Liver (tissue), 3 donors: ENCODE measurements at regions not wholly inside any gene's neighbourhood (a gene's known extent, or its start where the extent isn't known, plus 50 kb on each side); places are given as distances from the start of the nearest gene placed in this dataset.

ENCODE experiments used
- REST ChIP-seq: IDR thresholded peaks from 2 replicates; pipeline ENCODE4 v1.6.1; 2016; ENCODE audit warnings: antibody characterized with exemption, mild to moderate bottlenecking
- RXRA ChIP-seq, 2 donors: IDR thresholded peaks; 2 replicates each; pipeline ENCODE4 v1.6.1; 2017 to 2018; ENCODE audit warnings: antibody characterized with exemption in 2 of 2, mild to moderate bottlenecking in 1 of 2
- SP1 ChIP-seq: IDR thresholded peaks from 2 replicates; pipeline ENCODE4 v1.6.1; 2018; ENCODE audit warnings: antibody characterized with exemption, mild to moderate bottlenecking
- TF ChIP-seq, protein P1 (sequence below): fragments of 150-350 bp; IDR thresholded peaks from 2 replicates; pipeline ENCODE4 v1.5.1; 2017; ENCODE audit warnings: improper control_type of control experiment, low read depth, low read length; ENCODE audit not compliant: missing input control
- donor health status: healthy.
- donor health status: healthy.

DNA sequence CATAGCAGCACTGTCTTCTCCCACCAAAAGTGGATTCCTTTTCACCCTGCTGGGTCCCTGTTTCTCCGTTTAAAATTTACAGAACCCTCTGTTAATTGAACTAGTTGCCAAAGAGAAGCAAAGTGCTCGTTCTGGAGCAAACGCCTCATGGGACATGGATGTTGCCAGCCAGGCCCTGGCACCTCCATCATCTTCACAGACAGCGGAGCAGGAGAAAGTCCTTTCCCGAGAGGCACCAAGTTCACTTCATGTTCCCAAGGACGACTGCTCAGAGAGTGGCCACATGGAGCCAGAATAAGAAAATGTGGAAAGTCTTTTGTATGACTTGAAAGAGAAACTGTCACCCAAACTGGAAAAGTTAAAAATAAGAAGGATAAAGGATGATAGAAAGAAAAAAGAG, 151.5 kb downstream of the SOX1 start:
- TF ChIP-seq REST (no peak), SP1 (no peak), RXRA (IDR thresholded peaks at IDR 0.05) (no peak)
- TF ChIP-seq, protein P1, sequence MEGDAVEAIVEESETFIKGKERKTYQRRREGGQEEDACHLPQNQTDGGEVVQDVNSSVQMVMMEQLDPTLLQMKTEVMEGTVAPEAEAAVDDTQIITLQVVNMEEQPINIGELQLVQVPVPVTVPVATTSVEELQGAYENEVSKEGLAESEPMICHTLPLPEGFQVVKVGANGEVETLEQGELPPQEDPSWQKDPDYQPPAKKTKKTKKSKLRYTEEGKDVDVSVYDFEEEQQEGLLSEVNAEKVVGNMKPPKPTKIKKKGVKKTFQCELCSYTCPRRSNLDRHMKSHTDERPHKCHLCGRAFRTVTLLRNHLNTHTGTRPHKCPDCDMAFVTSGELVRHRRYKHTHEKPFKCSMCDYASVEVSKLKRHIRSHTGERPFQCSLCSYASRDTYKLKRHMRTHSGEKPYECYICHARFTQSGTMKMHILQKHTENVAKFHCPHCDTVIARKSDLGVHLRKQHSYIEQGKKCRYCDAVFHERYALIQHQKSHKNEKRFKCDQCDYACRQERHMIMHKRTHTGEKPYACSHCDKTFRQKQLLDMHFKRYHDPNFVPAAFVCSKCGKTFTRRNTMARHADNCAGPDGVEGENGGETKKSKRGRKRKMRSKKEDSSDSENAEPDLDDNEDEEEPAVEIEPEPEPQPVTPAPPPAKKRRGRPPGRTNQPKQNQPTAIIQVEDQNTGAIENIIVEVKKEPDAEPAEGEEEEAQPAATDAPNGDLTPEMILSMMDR = no peak
